HCT116 (cell line): ENCODE measurements at regions not wholly inside any gene's neighbourhood (a gene's known extent, or its start where the extent isn't known, plus 50 kb on each side); places are given as distances from the start of the nearest gene placed in this dataset.

Source experiments
- ATAC-seq: fragments of 200-7000 bp; cut with Tn5 transposase; 2 replicates; pipeline ENCODE4 v1.9.1; 2020; ENCODE audit warnings: mild to moderate bottlenecking, moderate library complexity
- BruUV-seq: library from RNA; stranded (reverse); fragments of 400-500 nt; replicated peaks from 2 replicates; lab custom pipeline; 2021; lab: Mats Ljungman, UMichigan
- CTCF ChIA-PET: fragments of 300-600 bp; sonication (Branson Sonifier 250); formaldehyde crosslinking; loops from one replicate; lab custom pipeline; 2021; ENCODE audit warnings: antibody characterized with exemption; lab: Charles Lee
- POLR2A ChIA-PET: fragments of 300-600, 350-600 bp; sonication (Branson Sonifier 250); formaldehyde crosslinking; loops from one replicate; lab custom pipeline; 2021; ENCODE audit warnings: antibody characterized with exemption; lab: Charles Lee
- RAD21 ChIA-PET, 2 experiments: fragments of 300-600 bp; sonication (Branson Sonifier 250); formaldehyde crosslinking; loops; one replicate each; lab custom pipeline; 2023; ENCODE audit warnings: low total read pairs in 2 of 2; ENCODE audit not compliant: uncharacterized antibody in 2 of 2, unreplicated experiment in 2 of 2, low non-redundant PET in 1 of 2; lab: Charles Lee
- DNase-seq: peaks from one replicate; pipeline ENCODE4 v3.0.0-alpha.2; 2010; ENCODE audit warnings: low read depth, low spot score
- H2AFZ ChIP-seq: fragments of 200-600 bp; shearing (Covaris generic), sonication (generic); 2 replicates; pipeline ENCODE4 v1.6.1; 2017; ENCODE audit warnings: low read depth, mixed run types, mixed read lengths, antibody characterized with exemption, low read length; ENCODE audit not compliant: poor library complexity, severe bottlenecking
- H3K27ac ChIP-seq: 2 replicates; pipeline ENCODE4 v1.5.1; 2012; ENCODE audit warnings: low read depth, low read length
- H3K27me3 ChIP-seq: fragments of 200-600 bp; sonication (generic); 2 replicates; pipeline ENCODE4 v1.6.1; 2016; ENCODE audit warnings: mixed run types, low read length, mixed read lengths; ENCODE audit not compliant: insufficient read depth
- H3K36me3 ChIP-seq, 2 experiments: fragments of 200-500 bp in 1 of 2; fragments of 200-600 bp in 1 of 2; sonication (Bioruptor generic) in 1 of 2; sonication (generic) in 1 of 2; 2 replicates each; pipeline versions ENCODE4 v1.5.1 to v1.6.1; 2014 to 2016; ENCODE audit warnings: low read length in 2 of 2, inconsistent platforms in 1 of 2, mixed read lengths in 1 of 2, mixed run types in 1 of 2; ENCODE audit not compliant: insufficient read depth in 2 of 2, control insufficient read depth in 1 of 2
- H3K4me1 ChIP-seq, 2 experiments: fragments of 200-600 bp in 1 of 2; sonication (generic) in 1 of 2; 2 replicates each; pipeline versions ENCODE4 v1.5.1 to v1.6.1; 2012 to 2017; ENCODE audit warnings: low read length in 2 of 2, inconsistent platforms in 1 of 2, mild to moderate bottlenecking in 1 of 2, mixed read lengths in 1 of 2, mixed run types in 1 of 2, moderate library complexity in 1 of 2; ENCODE audit not compliant: insufficient read depth in 2 of 2, control insufficient read depth in 1 of 2
- H3K4me2 ChIP-seq: fragments of 200-600 bp; sonication (generic); 2 replicates; pipeline ENCODE4 v1.6.1; 2017; ENCODE audit warnings: mixed run types, low read length, mixed read lengths
- H3K4me3 ChIP-seq, 2 experiments: fragments of 200-600 bp in 1 of 2; sonication (generic) in 1 of 2; replicated peaks in 1 of 2; 2 replicates each; pipeline ENCODE4 v1.5.1; 2011 to 2016; ENCODE audit warnings: low read length in 2 of 2, control low read depth in 1 of 2, low read depth in 1 of 2, mild to moderate bottlenecking in 1 of 2, mixed read lengths in 1 of 2, mixed run types in 1 of 2
- H3K79me2 ChIP-seq: fragments of 200-600 bp; sonication (generic); 2 replicates; pipeline ENCODE4 v1.6.1; 2017; ENCODE audit warnings: mild to moderate bottlenecking, mixed run types, low read length, moderate library complexity, mixed read lengths; ENCODE audit not compliant: insufficient read depth
- H3K9ac ChIP-seq: fragments of 200-600 bp; sonication (generic); 2 replicates; pipeline ENCODE4 v1.6.1; 2016; ENCODE audit warnings: low read length, mixed read lengths
- H3K9me2 ChIP-seq: fragments of 200-600 bp; sonication (generic), shearing (Covaris generic); 2 replicates; pipeline ENCODE4 v1.6.1; 2017; ENCODE audit warnings: mixed run types, mild to moderate bottlenecking, moderate library complexity; ENCODE audit not compliant: insufficient read depth
- H3K9me3 ChIP-seq, 2 experiments: fragments of 200-500 bp in 1 of 2; fragments of 200-600 bp in 1 of 2; sonication (Bioruptor generic) in 1 of 2; sonication (generic) in 1 of 2; 2 replicates each; pipeline ENCODE4 v1.6.1; 2014 to 2017; ENCODE audit warnings: low read length in 2 of 2, mixed read lengths in 2 of 2, inconsistent platforms in 1 of 2, low read depth in 1 of 2, mild to moderate bottlenecking in 1 of 2, mixed run types in 1 of 2, moderate library complexity in 1 of 2; ENCODE audit not compliant: control insufficient read depth in 1 of 2, insufficient read depth in 1 of 2
- H4K20me1 ChIP-seq: fragments of 200-600 bp; sonication (generic), shearing (Covaris generic); 2 replicates; pipeline ENCODE4 v1.6.1; 2017; ENCODE audit warnings: mixed run types, mild to moderate bottlenecking, moderate library complexity; ENCODE audit not compliant: insufficient read depth
- ATF3 ChIP-seq: IDR thresholded peaks from 2 replicates; pipeline ENCODE4 v1.6.1; 2012
- CBX3 ChIP-seq: IDR thresholded peaks from 2 replicates; pipeline ENCODE4 v1.6.1; 2012; ENCODE audit warnings: low read depth
- EGR1 ChIP-seq: IDR thresholded peaks from 2 replicates; pipeline ENCODE4 v1.6.1; 2012; ENCODE audit warnings: low read depth
- ELF1 ChIP-seq: IDR thresholded peaks from 2 replicates; pipeline ENCODE4 v1.6.1; 2012; ENCODE audit warnings: low read depth, borderline replicate concordance
- EZH2 ChIP-seq: fragments of 200-600 bp; sonication (generic); IDR thresholded peaks from 2 replicates; pipeline ENCODE4 v1.6.1; 2017; ENCODE audit warnings: antibody characterized with exemption, mixed run types
- EZH2phosphoT487 ChIP-seq: fragments of 200-600 bp; IDR thresholded peaks from 2 replicates; pipeline ENCODE4 v1.6.1; 2018; ENCODE audit warnings: antibody characterized with exemption, borderline replicate concordance
- FOSL1 ChIP-seq: IDR thresholded peaks from 2 replicates; pipeline ENCODE4 v1.6.1; 2012; ENCODE audit warnings: low read depth
- JUND ChIP-seq: IDR thresholded peaks from 2 replicates; pipeline ENCODE4 v1.6.1; 2012
- POLR2A ChIP-seq: IDR thresholded peaks from 2 replicates; pipeline ENCODE4 v1.7.0; 2011; ENCODE audit warnings: borderline replicate concordance; ENCODE audit not compliant: insufficient read depth, insufficient read length; ENCODE audit errors: extremely low read depth
- RAD21 ChIP-seq: IDR thresholded peaks from 2 replicates; pipeline ENCODE4 v1.6.1; 2012; ENCODE audit warnings: low read depth, mild to moderate bottlenecking
- REST ChIP-seq: IDR thresholded peaks from 2 replicates; pipeline ENCODE4 v1.6.1; 2012; ENCODE audit warnings: low read depth
- intact Hi-C: fragments of 100-400 bp; cut with micrococcal nuclease; formaldehyde crosslinking; loops from 2 replicates; pipeline ENCODE4 v1.10.0; 2022
- TF ChIP-seq, protein P1 (sequence below): IDR thresholded peaks from 2 replicates; pipeline ENCODE4 v1.6.1; 2012

GRCh38 chr7:115101199-115101598 lies 179.3 kb downstream of the MDFIC start:
- RAD21 ChIA-PET: no interaction called here
- DNase-seq (no peak), ATAC-seq (no peak)
- no peak overlapping the region for H3K4me2 ChIP-seq
- TF ChIP-seq ELF1 (no peak), ATF3 (no peak), EGR1 (no peak), REST (no peak), EZH2 (no peak), RAD21 (no peak), CBX3 (no peak), FOSL1 (no peak), EZH2phosphoT487 (no peak), JUND (no peak), POLR2A (no peak)
- TF ChIP-seq, protein P1, sequence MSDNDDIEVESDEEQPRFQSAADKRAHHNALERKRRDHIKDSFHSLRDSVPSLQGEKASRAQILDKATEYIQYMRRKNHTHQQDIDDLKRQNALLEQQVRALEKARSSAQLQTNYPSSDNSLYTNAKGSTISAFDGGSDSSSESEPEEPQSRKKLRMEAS: no peak
- no peaks in the 10 kb centered on the region for H3K27me3 ChIP-seq
- CTCF ChIA-PET: no interaction called here
- no peaks in the 10 kb centered on the region for H3K36me3 ChIP-seq
- no peaks in the 10 kb centered on the region for H3K79me2 ChIP-seq
- H4K20me1 ChIP-seq: no peaks in the 10 kb centered on the region
- no TSS peak for BruUV-seq
- H3K9ac ChIP-seq: no peak overlapping the region
- H3K4me1 ChIP-seq: peaks cover 13 to 18% of the 10 kb centered on the region in 2 experiments; a peak in 3 of 4 replicates
- H3K4me3 ChIP-seq: no peak overlapping the region
- POLR2A ChIA-PET: no interaction called here
- no peaks in the 10 kb centered on the region for H3K9me3 ChIP-seq
- H3K9me2 ChIP-seq: no peaks in the 10 kb centered on the region
- no peak overlapping the region for H2AFZ ChIP-seq
- intact Hi-C loops: no loop called here
- H3K27ac ChIP-seq: no peak overlapping the region
